HCT116 (cell line): ENCODE measurements at regions not wholly inside any gene's neighbourhood (a gene's known extent, or its start where the extent isn't known, plus 50 kb on each side); places are given as distances from the start of the nearest gene placed in this dataset.

ENCODE experiments used
- ATAC-seq: fragments of 200-7000 bp; cut with Tn5 transposase; 2 replicates; pipeline ENCODE4 v1.9.1; 2020; ENCODE audit warnings: mild to moderate bottlenecking, moderate library complexity
- BruUV-seq: library from RNA; stranded (reverse); fragments of 400-500 nt; replicated peaks from 2 replicates; lab custom pipeline; 2021; lab: Mats Ljungman, UMichigan
- CTCF ChIA-PET: fragments of 300-600 bp; sonication (Branson Sonifier 250); formaldehyde crosslinking; loops from one replicate; lab custom pipeline; 2021; ENCODE audit warnings: antibody characterized with exemption; lab: Charles Lee
- POLR2A ChIA-PET: fragments of 300-600, 350-600 bp; sonication (Branson Sonifier 250); formaldehyde crosslinking; loops from one replicate; lab custom pipeline; 2021; ENCODE audit warnings: antibody characterized with exemption; lab: Charles Lee
- RAD21 ChIA-PET, 2 experiments: fragments of 300-600 bp; sonication (Branson Sonifier 250); formaldehyde crosslinking; loops; one replicate each; lab custom pipeline; 2023; ENCODE audit warnings: low total read pairs in 2 of 2; ENCODE audit not compliant: uncharacterized antibody in 2 of 2, unreplicated experiment in 2 of 2, low non-redundant PET in 1 of 2; lab: Charles Lee
- DNase-seq: peaks from one replicate; pipeline ENCODE4 v3.0.0-alpha.2; 2010; ENCODE audit warnings: low read depth, low spot score
- H2AFZ ChIP-seq: fragments of 200-600 bp; shearing (Covaris generic), sonication (generic); 2 replicates; pipeline ENCODE4 v1.6.1; 2017; ENCODE audit warnings: low read depth, mixed run types, mixed read lengths, antibody characterized with exemption, low read length; ENCODE audit not compliant: poor library complexity, severe bottlenecking
- H3K27ac ChIP-seq: 2 replicates; pipeline ENCODE4 v1.5.1; 2012; ENCODE audit warnings: low read depth, low read length
- H3K27me3 ChIP-seq: fragments of 200-600 bp; sonication (generic); 2 replicates; pipeline ENCODE4 v1.6.1; 2016; ENCODE audit warnings: mixed run types, low read length, mixed read lengths; ENCODE audit not compliant: insufficient read depth
- H3K36me3 ChIP-seq, 2 experiments: fragments of 200-500 bp in 1 of 2; fragments of 200-600 bp in 1 of 2; sonication (Bioruptor generic) in 1 of 2; sonication (generic) in 1 of 2; 2 replicates each; pipeline versions ENCODE4 v1.5.1 to v1.6.1; 2014 to 2016; ENCODE audit warnings: low read length in 2 of 2, inconsistent platforms in 1 of 2, mixed read lengths in 1 of 2, mixed run types in 1 of 2; ENCODE audit not compliant: insufficient read depth in 2 of 2, control insufficient read depth in 1 of 2
- H3K4me1 ChIP-seq, 2 experiments: fragments of 200-600 bp in 1 of 2; sonication (generic) in 1 of 2; 2 replicates each; pipeline versions ENCODE4 v1.5.1 to v1.6.1; 2012 to 2017; ENCODE audit warnings: low read length in 2 of 2, inconsistent platforms in 1 of 2, mild to moderate bottlenecking in 1 of 2, mixed read lengths in 1 of 2, mixed run types in 1 of 2, moderate library complexity in 1 of 2; ENCODE audit not compliant: insufficient read depth in 2 of 2, control insufficient read depth in 1 of 2
- H3K4me2 ChIP-seq: fragments of 200-600 bp; sonication (generic); 2 replicates; pipeline ENCODE4 v1.6.1; 2017; ENCODE audit warnings: mixed run types, low read length, mixed read lengths
- H3K4me3 ChIP-seq, 2 experiments: fragments of 200-600 bp in 1 of 2; sonication (generic) in 1 of 2; replicated peaks in 1 of 2; 2 replicates each; pipeline ENCODE4 v1.5.1; 2011 to 2016; ENCODE audit warnings: low read length in 2 of 2, control low read depth in 1 of 2, low read depth in 1 of 2, mild to moderate bottlenecking in 1 of 2, mixed read lengths in 1 of 2, mixed run types in 1 of 2
- H3K79me2 ChIP-seq: fragments of 200-600 bp; sonication (generic); 2 replicates; pipeline ENCODE4 v1.6.1; 2017; ENCODE audit warnings: mild to moderate bottlenecking, mixed run types, low read length, moderate library complexity, mixed read lengths; ENCODE audit not compliant: insufficient read depth
- H3K9ac ChIP-seq: fragments of 200-600 bp; sonication (generic); 2 replicates; pipeline ENCODE4 v1.6.1; 2016; ENCODE audit warnings: low read length, mixed read lengths
- H3K9me2 ChIP-seq: fragments of 200-600 bp; sonication (generic), shearing (Covaris generic); 2 replicates; pipeline ENCODE4 v1.6.1; 2017; ENCODE audit warnings: mixed run types, mild to moderate bottlenecking, moderate library complexity; ENCODE audit not compliant: insufficient read depth
- H3K9me3 ChIP-seq, 2 experiments: fragments of 200-500 bp in 1 of 2; fragments of 200-600 bp in 1 of 2; sonication (Bioruptor generic) in 1 of 2; sonication (generic) in 1 of 2; 2 replicates each; pipeline ENCODE4 v1.6.1; 2014 to 2017; ENCODE audit warnings: low read length in 2 of 2, mixed read lengths in 2 of 2, inconsistent platforms in 1 of 2, low read depth in 1 of 2, mild to moderate bottlenecking in 1 of 2, mixed run types in 1 of 2, moderate library complexity in 1 of 2; ENCODE audit not compliant: control insufficient read depth in 1 of 2, insufficient read depth in 1 of 2
- H4K20me1 ChIP-seq: fragments of 200-600 bp; sonication (generic), shearing (Covaris generic); 2 replicates; pipeline ENCODE4 v1.6.1; 2017; ENCODE audit warnings: mixed run types, mild to moderate bottlenecking, moderate library complexity; ENCODE audit not compliant: insufficient read depth
- CBX3 ChIP-seq: IDR thresholded peaks from 2 replicates; pipeline ENCODE4 v1.6.1; 2012; ENCODE audit warnings: low read depth
- CEBPB ChIP-seq: IDR thresholded peaks from 2 replicates; pipeline ENCODE4 v1.6.1; 2012; ENCODE audit warnings: low read depth
- EGR1 ChIP-seq: IDR thresholded peaks from 2 replicates; pipeline ENCODE4 v1.6.1; 2012; ENCODE audit warnings: low read depth
- EZH2phosphoT487 ChIP-seq: fragments of 200-600 bp; IDR thresholded peaks from 2 replicates; pipeline ENCODE4 v1.6.1; 2018; ENCODE audit warnings: antibody characterized with exemption, borderline replicate concordance
- JUND ChIP-seq: IDR thresholded peaks from 2 replicates; pipeline ENCODE4 v1.6.1; 2012
- POLR2A ChIP-seq: IDR thresholded peaks from 2 replicates; pipeline ENCODE4 v1.7.0; 2011; ENCODE audit warnings: borderline replicate concordance; ENCODE audit not compliant: insufficient read depth, insufficient read length; ENCODE audit errors: extremely low read depth
- POLR2AphosphoS5 ChIP-seq: IDR thresholded peaks from 2 replicates; pipeline ENCODE4 v1.6.1; 2011; ENCODE audit warnings: mild to moderate bottlenecking, low read depth, low read length, moderate library complexity
- RAD21 ChIP-seq: IDR thresholded peaks from 2 replicates; pipeline ENCODE4 v1.6.1; 2012; ENCODE audit warnings: low read depth, mild to moderate bottlenecking
- SIN3A ChIP-seq: IDR thresholded peaks from 2 replicates; pipeline ENCODE4 v1.6.1; 2012; ENCODE audit warnings: low read depth
- SP1 ChIP-seq: IDR thresholded peaks from 2 replicates; pipeline ENCODE4 v1.6.1; 2012; ENCODE audit warnings: low read depth
- TCF7L2 ChIP-seq: IDR thresholded peaks from 2 replicates; pipeline ENCODE4 v1.7.0; 2011; ENCODE audit warnings: borderline replicate concordance, inconsistent platforms; ENCODE audit not compliant: insufficient read depth, insufficient read length; ENCODE audit errors: extremely low read depth
- ZFX ChIP-seq: fragments of 450-650 bp; IDR thresholded peaks from 2 replicates; pipeline ENCODE4 v1.6.1; 2017
- ZNF274 ChIP-seq: fragments of 200-500 bp; sonication (Bioruptor generic); IDR thresholded peaks from 2 replicates; pipeline ENCODE4 v1.6.1; 2014; ENCODE audit warnings: mild to moderate bottlenecking, low read depth, low read length, inconsistent platforms
- intact Hi-C: fragments of 100-400 bp; cut with micrococcal nuclease; formaldehyde crosslinking; loops from 2 replicates; pipeline ENCODE4 v1.10.0; 2022
- TF ChIP-seq, protein P1 (sequence below): IDR thresholded peaks from 2 replicates; pipeline ENCODE4 v1.6.1; 2012
- TF ChIP-seq, protein P2 (sequence below): IDR thresholded peaks from 2 replicates; pipeline ENCODE4 v1.6.1; 2011; ENCODE audit warnings: mild to moderate bottlenecking, low read length, moderate library complexity; ENCODE audit not compliant: insufficient replicate concordance; ENCODE audit errors: extremely low read depth

DNA sequence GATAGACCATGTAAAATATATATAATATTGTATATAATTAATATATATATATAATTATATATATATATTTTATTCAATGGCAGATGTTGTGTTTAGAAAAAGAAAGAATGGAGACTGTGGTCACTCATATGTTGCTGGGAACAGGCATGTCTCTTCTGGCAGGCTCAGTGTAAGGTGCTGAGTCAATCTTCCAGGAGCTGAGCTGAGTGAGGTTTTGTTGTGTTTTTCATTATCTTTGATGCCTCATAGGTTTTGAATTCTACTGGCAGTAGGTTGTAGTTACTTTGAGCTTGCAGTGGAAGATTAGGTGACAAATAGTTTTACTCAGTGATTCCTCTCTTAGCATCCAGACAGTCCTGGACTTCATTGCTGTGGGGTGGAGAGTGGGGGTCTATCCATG is 561.3 kb downstream of the IRX1 start:
- no peaks in the 10 kb centered on the region for H3K4me1 ChIP-seq
- H2AFZ ChIP-seq, result no peak overlapping the region
- no peak for DNase-seq
- intact Hi-C loops, result no loop called here
- ChIA-PET POLR2A (no interaction called here), CTCF (no interaction called here), RAD21 (no interaction called here)
- H3K27me3 ChIP-seq, result no peaks in the 10 kb centered on the region
- BruUV-seq, result no TSS peak
- no peaks in the 10 kb centered on the region for H3K36me3 ChIP-seq
- peaks cover 9 to 34% of the 10 kb centered on the region in 2 experiments; a peak in 2 of 4 replicates for H3K9me3 ChIP-seq
- H3K27ac ChIP-seq, result no peak overlapping the region
- H3K4me3 ChIP-seq, result no peak overlapping the region
- H3K79me2 ChIP-seq, result no peaks in the 10 kb centered on the region
- H3K4me2 ChIP-seq, result no peak overlapping the region
- H3K9ac ChIP-seq, result no peak overlapping the region
- TF ChIP-seq EZH2phosphoT487, result no peak
- TF ChIP-seq RAD21, result no peak
- no peak for TF ChIP-seq EGR1
- no peak for ATAC-seq
- H3K9me2 ChIP-seq, result no peaks in the 10 kb centered on the region
- H4K20me1 ChIP-seq, result no peaks in the 10 kb centered on the region

DNA sequence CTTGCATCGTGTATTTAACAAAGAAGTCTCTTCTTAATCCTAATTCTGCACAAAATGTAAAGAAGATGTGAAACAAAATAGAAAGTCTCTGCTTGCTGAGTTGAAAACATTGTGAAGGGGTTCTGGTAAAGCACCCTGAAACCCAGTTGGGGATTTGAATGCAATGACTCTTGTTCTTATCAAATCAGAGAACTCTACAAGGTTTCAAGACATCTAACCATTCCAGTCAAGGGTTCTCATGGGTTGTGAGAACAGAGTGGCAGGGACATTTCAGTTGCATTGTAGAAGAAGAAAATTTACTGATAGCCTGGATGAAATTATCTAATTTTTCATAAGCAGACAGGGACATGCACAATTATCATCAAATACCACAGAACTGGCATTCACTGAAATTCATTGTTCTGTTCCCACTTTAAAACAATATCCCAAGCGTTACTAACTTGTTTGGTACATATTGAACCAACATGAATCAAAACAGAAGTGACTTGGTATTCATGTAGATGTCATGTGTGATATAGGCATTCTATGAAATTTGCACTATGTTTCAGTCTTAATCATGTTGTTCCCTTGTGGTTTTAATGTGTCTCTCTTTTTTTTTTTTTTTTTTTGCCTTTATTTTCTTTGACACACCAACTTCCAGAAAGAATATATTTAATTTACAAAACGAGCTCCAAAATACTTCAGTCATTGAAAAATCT is 563.3 kb downstream of the IRX1 start:
- H3K4me3 ChIP-seq, result no peak overlapping the region
- H3K4me2 ChIP-seq, result no peak overlapping the region
- no peaks in the 10 kb centered on the region for H3K9me2 ChIP-seq
- H3K27ac ChIP-seq, result no peak overlapping the region
- no peaks in the 10 kb centered on the region for H3K36me3 ChIP-seq
- ChIA-PET RAD21 (no interaction called here), POLR2A (no interaction called here), CTCF (no interaction called here)
- no peak overlapping the region for H3K9ac ChIP-seq
- intact Hi-C loops, result no loop called here
- no peaks in the 10 kb centered on the region for H3K27me3 ChIP-seq
- H3K9me3 ChIP-seq, result peaks cover 9 to 32% of the 10 kb centered on the region in 2 experiments; a peak in 2 of 4 replicates
- BruUV-seq, result no TSS peak
- TF ChIP-seq JUND (no peak), TCF7L2 (no peak), SIN3A (no peak), EZH2phosphoT487 (no peak), CBX3 (no peak), POLR2A (no peak), ZFX (no peak), POLR2AphosphoS5 (no peak), SP1 (no peak), ZNF274 (no peak), CEBPB (no peak)
- TF ChIP-seq, protein P1, sequence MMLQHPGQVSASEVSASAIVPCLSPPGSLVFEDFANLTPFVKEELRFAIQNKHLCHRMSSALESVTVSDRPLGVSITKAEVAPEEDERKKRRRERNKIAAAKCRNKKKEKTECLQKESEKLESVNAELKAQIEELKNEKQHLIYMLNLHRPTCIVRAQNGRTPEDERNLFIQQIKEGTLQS, result no peak
- TF ChIP-seq, protein P2, sequence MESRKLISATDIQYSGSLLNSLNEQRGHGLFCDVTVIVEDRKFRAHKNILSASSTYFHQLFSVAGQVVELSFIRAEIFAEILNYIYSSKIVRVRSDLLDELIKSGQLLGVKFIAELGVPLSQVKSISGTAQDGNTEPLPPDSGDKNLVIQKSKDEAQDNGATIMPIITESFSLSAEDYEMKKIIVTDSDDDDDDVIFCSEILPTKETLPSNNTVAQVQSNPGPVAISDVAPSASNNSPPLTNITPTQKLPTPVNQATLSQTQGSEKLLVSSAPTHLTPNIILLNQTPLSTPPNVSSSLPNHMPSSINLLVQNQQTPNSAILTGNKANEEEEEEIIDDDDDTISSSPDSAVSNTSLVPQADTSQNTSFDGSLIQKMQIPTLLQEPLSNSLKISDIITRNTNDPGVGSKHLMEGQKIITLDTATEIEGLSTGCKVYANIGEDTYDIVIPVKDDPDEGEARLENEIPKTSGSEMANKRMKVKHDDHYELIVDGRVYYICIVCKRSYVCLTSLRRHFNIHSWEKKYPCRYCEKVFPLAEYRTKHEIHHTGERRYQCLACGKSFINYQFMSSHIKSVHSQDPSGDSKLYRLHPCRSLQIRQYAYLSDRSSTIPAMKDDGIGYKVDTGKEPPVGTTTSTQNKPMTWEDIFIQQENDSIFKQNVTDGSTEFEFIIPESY, result no peak
- TF ChIP-seq, all 23 proteins: peak for 0
- Histone ChIP-seq H3K79me2 (no peaks in the 10 kb centered on the region), H4K20me1 (no peaks in the 10 kb centered on the region), H3K4me1 (no peaks in the 10 kb centered on the region), H2AFZ (no peak overlapping the region)
- DNase-seq (no peak), ATAC-seq (no peak)
